Naive B cell (primary cell): ENCODE measurements at regions not wholly inside any gene's neighbourhood (a gene's known extent, or its start where the extent isn't known, plus 50 kb on each side); places are given as distances from the start of the nearest gene placed in this dataset.

Experiments
- ATAC-seq, 2 donors: fragments of 150-1000 bp; cut with Tn5 transposase; 2 replicates each; pipeline ENCODE4 v1.10.0; 2021; ENCODE audit warnings: low read depth in 2 of 2, mild to moderate bottlenecking in 2 of 2, moderate library complexity in 2 of 2
- DNase-seq: peaks from one replicate; pipeline ENCODE4 v3.0.0; 2022
- H3K27ac Mint-ChIP-seq, 6 donors: one replicate each; pipeline ENCODE4 v1.8.0; 2020 to 2022; ENCODE audit warnings: mild to moderate bottlenecking in 6 of 6, mixed read lengths in 6 of 6, moderate library complexity in 5 of 6, inconsistent platforms in 2 of 6
- H3K27me3 Mint-ChIP-seq, 3 donors: one replicate each; pipeline ENCODE4 v1.8.0; 2021 to 2022; ENCODE audit warnings: mixed read lengths in 3 of 3, mild to moderate bottlenecking in 1 of 3
- H3K36me3 Mint-ChIP-seq, 2 donors: one replicate each; pipeline ENCODE4 v1.8.0; 2020 to 2022; ENCODE audit warnings: mixed read lengths in 2 of 2, inconsistent platforms in 1 of 2, mild to moderate bottlenecking in 1 of 2
- H3K4me1 Mint-ChIP-seq, 3 donors: one replicate each; pipeline ENCODE4 v1.8.0; 2020 to 2022; ENCODE audit warnings: mixed read lengths in 3 of 3, inconsistent platforms in 1 of 3, mild to moderate bottlenecking in 1 of 3, moderate library complexity in 1 of 3
- H3K4me3 Mint-ChIP-seq, 8 donors: one replicate each; pipeline ENCODE4 v1.8.0; 2020 to 2022; ENCODE audit warnings: mild to moderate bottlenecking in 8 of 8, mixed read lengths in 8 of 8, moderate library complexity in 8 of 8, inconsistent platforms in 2 of 8
- H3K9me3 Mint-ChIP-seq, 7 donors: one replicate each; pipeline ENCODE4 v1.8.0; 2020 to 2022; ENCODE audit warnings: mixed read lengths in 7 of 7, mild to moderate bottlenecking in 5 of 7, inconsistent platforms in 2 of 7, moderate library complexity in 1 of 7

GRCh38 chr5:88979244-88979643, 96.3 kb upstream of the MEF2C start:
- H3K9me3 Mint-ChIP-seq = peaks cover 0 to 2% (median 0%) of the 10 kb centered on the region in 7 donors
- peaks cover 0 to 12% of the 10 kb centered on the region in 2 donors for H3K36me3 Mint-ChIP-seq
- H3K4me1 Mint-ChIP-seq = peaks cover 14 to 27% (median 22%) of the 10 kb centered on the region in 3 donors
- ATAC-seq = no peak
- no peaks in the 10 kb centered on the region for H3K27me3 Mint-ChIP-seq
- H3K27ac Mint-ChIP-seq = peak overlapping the region in 1 of 6 donors; percentile 50
- peak overlapping the region in 3 of 8 donors; percentile 40 to 74 (median 63) for H3K4me3 Mint-ChIP-seq
- no peak for DNase-seq

GRCh38 chr5:88976914-88977313, 93.9 kb upstream of the MEF2C start:
- DNase-seq (no peak), ATAC-seq (no peak)
- H3K9me3 Mint-ChIP-seq = peaks cover 0 to 2% (median 0%) of the 10 kb centered on the region in 7 donors
- no peak overlapping the region for H3K4me3 Mint-ChIP-seq
- H3K4me1 Mint-ChIP-seq = peaks cover 14 to 27% (median 22%) of the 10 kb centered on the region in 3 donors
- H3K27ac Mint-ChIP-seq = peak overlapping the region in 1 of 6 donors; percentile 7
- peaks cover 3 to 10% of the 10 kb centered on the region in 2 donors for H3K36me3 Mint-ChIP-seq
- H3K27me3 Mint-ChIP-seq = no peaks in the 10 kb centered on the region

GRCh38 chr5:88967633-88968585, 84.9 kb upstream of the MEF2C start:
- Mint-ChIP-seq H3K27ac (peak overlapping the region in 1 of 6 donors; percentile 21), H3K9me3 (peaks cover 0 to 3% (median 0%) of the 10 kb centered on the region in 7 donors), H3K4me3 (no peak overlapping the region), H3K27me3 (no peaks in the 10 kb centered on the region), H3K36me3 (peaks cover 7 to 43% of the 10 kb centered on the region in 2 donors), H3K4me1 (peaks cover 3 to 8% (median 3%) of the 10 kb centered on the region in 3 donors)
- no peak for DNase-seq
- ATAC-seq = no peak

- Mint-ChIP-seq H3K36me3 (peaks cover 0 to 24% of the 10 kb centered on the region in 2 donors), H3K27ac (peak overlapping the region in 1 of 6 donors; percentile 74), H3K4me3 (no peak overlapping the region), H3K4me1 (peaks cover 3 to 14% (median 3%) of the 10 kb centered on the region in 3 donors), H3K27me3 (no peaks in the 10 kb centered on the region), H3K9me3 (no peaks in the 10 kb centered on the region)
- ATAC-seq (no peak), DNase-seq (no peak)
These were observed 81.8 kb upstream of the MEF2C start for GRCh38 chr5:88964831-88965230.

- ATAC-seq = no peak
- DNase-seq = no peak
- Mint-ChIP-seq H3K4me1 (peaks cover 8 to 16% (median 8%) of the 10 kb centered on the region in 3 donors), H3K27me3 (no peaks in the 10 kb centered on the region), H3K4me3 (no peak overlapping the region), H3K9me3 (peaks cover 0 to 4% (median 0%) of the 10 kb centered on the region in 7 donors), H3K27ac (no peak overlapping the region), H3K36me3 (peaks cover 15 to 21% of the 10 kb centered on the region in 2 donors)
These were observed 74.0 kb upstream of the MEF2C start for GRCh38 chr5:88957013-88957412.

- Mint-ChIP-seq H3K4me1 (peaks cover 8 to 16% (median 8%) of the 10 kb centered on the region in 3 donors), H3K27ac (no peak overlapping the region), H3K36me3 (peaks cover 15 to 21% of the 10 kb centered on the region in 2 donors), H3K27me3 (no peaks in the 10 kb centered on the region), H3K9me3 (peaks cover 0 to 4% (median 0%) of the 10 kb centered on the region in 7 donors), H3K4me3 (no peak overlapping the region)
- DNase-seq (no peak), ATAC-seq (no peak)
These were observed 73.4 kb upstream of the MEF2C start for GRCh38 chr5:88956416-88956815.

GRCh38 chr5:88955403-88955802, 72.4 kb upstream of the MEF2C start:
- H3K27ac Mint-ChIP-seq = peak overlapping the region in 2 of 6 donors; percentile 25 to 49
- no peaks in the 10 kb centered on the region for H3K27me3 Mint-ChIP-seq
- H3K9me3 Mint-ChIP-seq = peaks cover 0 to 4% (median 0%) of the 10 kb centered on the region in 7 donors
- H3K36me3 Mint-ChIP-seq = peaks cover 15 to 21% of the 10 kb centered on the region in 2 donors
- ATAC-seq (no peak), DNase-seq (no peak)
- no peak overlapping the region for H3K4me3 Mint-ChIP-seq
- peaks cover 8 to 10% (median 8%) of the 10 kb centered on the region in 3 donors for H3K4me1 Mint-ChIP-seq

- Mint-ChIP-seq H3K4me1 (peaks cover 8 to 9% (median 8%) of the 10 kb centered on the region in 3 donors), H3K27ac (peak overlapping the region in 1 of 6 donors; percentile 47), H3K9me3 (peaks cover 0 to 4% (median 0%) of the 10 kb centered on the region in 7 donors), H3K36me3 (peaks cover 15 to 21% of the 10 kb centered on the region in 2 donors), H3K27me3 (no peaks in the 10 kb centered on the region), H3K4me3 (no peak overlapping the region)
- ATAC-seq (no peak), DNase-seq (no peak)
These were observed 71.5 kb upstream of the MEF2C start for GRCh38 chr5:88954511-88954910.

GRCh38 chr5:88952996-88953643, 70.1 kb upstream of the MEF2C start:
- DNase-seq (no peak), ATAC-seq (no peak)
- Mint-ChIP-seq H3K4me1 (peaks cover 10 to 15% (median 11%) of the 10 kb centered on the region in 3 donors), H3K9me3 (peaks cover 0 to 4% (median 0%) of the 10 kb centered on the region in 7 donors), H3K27me3 (no peaks in the 10 kb centered on the region), H3K4me3 (peak overlapping the region in 2 of 8 donors; percentile 39 to 57), H3K36me3 (peaks cover 12 to 21% of the 10 kb centered on the region in 2 donors), H3K27ac (peak overlapping the region in 3 of 6 donors; percentile 8 to 74 (median 63))

GRCh38 chr5:88952344-88952743, 69.4 kb upstream of the MEF2C start:
- Mint-ChIP-seq H3K4me1 (peaks cover 10 to 15% (median 11%) of the 10 kb centered on the region in 3 donors), H3K4me3 (no peak overlapping the region), H3K27me3 (no peaks in the 10 kb centered on the region), H3K9me3 (peaks cover 0 to 4% (median 0%) of the 10 kb centered on the region in 7 donors), H3K36me3 (peaks cover 9 to 27% of the 10 kb centered on the region in 2 donors), H3K27ac (no peak overlapping the region)
- ATAC-seq = no peak
- DNase-seq = no peak

- Mint-ChIP-seq H3K27me3 (no peaks in the 10 kb centered on the region), H3K4me1 (peaks cover 10 to 15% (median 11%) of the 10 kb centered on the region in 3 donors), H3K36me3 (peaks cover 9 to 29% of the 10 kb centered on the region in 2 donors), H3K9me3 (peaks cover 0 to 4% (median 0%) of the 10 kb centered on the region in 7 donors), H3K4me3 (no peak overlapping the region), H3K27ac (no peak overlapping the region)
- DNase-seq (no peak), ATAC-seq (no peak)
These were observed 68.5 kb upstream of the MEF2C start for GRCh38 chr5:88951457-88951856.

GRCh38 chr5:88948746-88949600, 66.0 kb upstream of the MEF2C start:
- no peak overlapping the region for H3K4me3 Mint-ChIP-seq
- H3K27me3 Mint-ChIP-seq = no peaks in the 10 kb centered on the region
- no peak for DNase-seq
- peaks cover 10 to 17% (median 15%) of the 10 kb centered on the region in 3 donors for H3K4me1 Mint-ChIP-seq
- peaks cover 9 to 10% of the 10 kb centered on the region in 2 donors for H3K36me3 Mint-ChIP-seq
- no peaks in the 10 kb centered on the region for H3K9me3 Mint-ChIP-seq
- ATAC-seq = no peak
- peak overlapping the region in 2 of 6 donors; percentile 16 to 40 for H3K27ac Mint-ChIP-seq
